ENCODE measurements at regions not wholly inside any gene's neighbourhood (a gene's known extent, or its start where the extent isn't known, plus 50 kb on each side); places are given as distances from the start of the nearest gene placed in this dataset.

DNA sequence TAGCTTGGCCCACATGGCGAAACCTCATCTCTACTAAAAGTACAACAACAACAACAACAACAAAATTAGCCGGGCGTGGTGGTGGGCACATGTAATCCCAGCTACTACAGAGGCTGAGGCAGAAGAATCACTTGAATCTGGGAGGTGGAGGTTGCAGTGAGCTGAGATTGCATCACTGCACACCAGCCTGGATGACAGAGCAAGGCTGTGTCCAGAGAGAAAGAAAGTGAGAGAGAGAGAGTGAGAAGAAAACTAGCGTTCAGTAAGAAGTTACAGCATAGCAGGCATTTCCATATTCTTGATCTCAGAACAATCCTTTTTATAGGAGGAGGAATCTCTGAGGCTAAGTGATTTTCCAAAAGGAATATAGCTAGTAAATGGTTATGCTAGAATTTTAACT, 1076.1 kb downstream of the AGBL1 start (continued):
- TF ChIP-seq, protein P1, sequence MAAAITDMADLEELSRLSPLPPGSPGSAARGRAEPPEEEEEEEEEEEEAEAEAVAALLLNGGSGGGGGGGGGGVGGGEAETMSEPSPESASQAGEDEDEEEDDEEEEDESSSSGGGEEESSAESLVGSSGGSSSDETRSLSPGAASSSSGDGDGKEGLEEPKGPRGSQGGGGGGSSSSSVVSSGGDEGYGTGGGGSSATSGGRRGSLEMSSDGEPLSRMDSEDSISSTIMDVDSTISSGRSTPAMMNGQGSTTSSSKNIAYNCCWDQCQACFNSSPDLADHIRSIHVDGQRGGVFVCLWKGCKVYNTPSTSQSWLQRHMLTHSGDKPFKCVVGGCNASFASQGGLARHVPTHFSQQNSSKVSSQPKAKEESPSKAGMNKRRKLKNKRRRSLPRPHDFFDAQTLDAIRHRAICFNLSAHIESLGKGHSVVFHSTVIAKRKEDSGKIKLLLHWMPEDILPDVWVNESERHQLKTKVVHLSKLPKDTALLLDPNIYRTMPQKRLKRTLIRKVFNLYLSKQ (tag by site-specific recombination; IDR thresholded peaks at IDR 0.05; ENCODE audit: borderline replicate concordance) = no peak
- TF ChIP-seq, protein P2, sequence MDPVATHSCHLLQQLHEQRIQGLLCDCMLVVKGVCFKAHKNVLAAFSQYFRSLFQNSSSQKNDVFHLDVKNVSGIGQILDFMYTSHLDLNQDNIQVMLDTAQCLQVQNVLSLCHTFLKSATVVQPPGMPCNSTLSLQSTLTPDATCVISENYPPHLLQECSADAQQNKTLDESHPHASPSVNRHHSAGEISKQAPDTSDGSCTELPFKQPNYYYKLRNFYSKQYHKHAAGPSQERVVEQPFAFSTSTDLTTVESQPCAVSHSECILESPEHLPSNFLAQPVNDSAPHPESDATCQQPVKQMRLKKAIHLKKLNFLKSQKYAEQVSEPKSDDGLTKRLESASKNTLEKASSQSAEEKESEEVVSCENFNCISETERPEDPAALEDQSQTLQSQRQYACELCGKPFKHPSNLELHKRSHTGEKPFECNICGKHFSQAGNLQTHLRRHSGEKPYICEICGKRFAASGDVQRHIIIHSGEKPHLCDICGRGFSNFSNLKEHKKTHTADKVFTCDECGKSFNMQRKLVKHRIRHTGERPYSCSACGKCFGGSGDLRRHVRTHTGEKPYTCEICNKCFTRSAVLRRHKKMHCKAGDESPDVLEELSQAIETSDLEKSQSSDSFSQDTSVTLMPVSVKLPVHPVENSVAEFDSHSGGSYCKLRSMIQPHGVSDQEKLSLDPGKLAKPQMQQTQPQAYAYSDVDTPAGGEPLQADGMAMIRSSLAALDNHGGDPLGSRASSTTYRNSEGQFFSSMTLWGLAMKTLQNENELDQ (tag by site-specific recombination; IDR thresholded peaks at IDR 0.05; ENCODE audit: low read depth) = no peak
- TF ChIP-seq ZNF747 (tag by site-specific recombination; IDR thresholded peaks at IDR 0.05) = no peak
- no peak for TF ChIP-seq ZNF510 (tag by site-specific recombination; IDR thresholded peaks at IDR 0.05; ENCODE audit: insufficient replicate concordance)
- TF ChIP-seq SP3 (tag by site-specific recombination; IDR thresholded peaks at IDR 0.05) = no peak
- TF ChIP-seq ZNF426 (tag by site-specific recombination; IDR thresholded peaks at IDR 0.05) = no peak
- TF ChIP-seq, protein P3, sequence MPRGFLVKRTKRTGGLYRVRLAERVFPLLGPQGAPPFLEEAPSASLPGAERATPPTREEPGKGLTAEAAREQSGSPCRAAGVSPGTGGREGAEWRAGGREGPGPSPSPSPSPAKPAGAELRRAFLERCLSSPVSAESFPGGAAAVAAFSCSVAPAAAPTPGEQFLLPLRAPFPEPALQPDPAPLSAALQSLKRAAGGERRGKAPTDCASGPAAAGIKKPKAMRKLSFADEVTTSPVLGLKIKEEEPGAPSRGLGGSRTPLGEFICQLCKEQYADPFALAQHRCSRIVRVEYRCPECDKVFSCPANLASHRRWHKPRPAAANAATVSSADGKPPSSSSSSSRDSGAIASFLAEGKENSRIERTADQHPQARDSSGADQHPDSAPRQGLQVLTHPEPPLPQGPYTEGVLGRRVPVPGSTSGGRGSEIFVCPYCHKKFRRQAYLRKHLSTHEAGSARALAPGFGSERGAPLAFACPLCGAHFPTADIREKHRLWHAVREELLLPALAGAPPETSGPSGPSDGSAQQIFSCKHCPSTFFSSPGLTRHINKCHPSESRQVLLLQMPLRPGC (tag by site-specific recombination; IDR thresholded peaks at IDR 0.05) = no peak
- no peak for TF ChIP-seq ZNF621 (tag by site-specific recombination; IDR thresholded peaks at IDR 0.05)
- TF ChIP-seq ZNF600 (tag by site-specific recombination; IDR thresholded peaks at IDR 0.05) = no peak
- TF ChIP-seq ZNF140 (tag by site-specific recombination; IDR thresholded peaks at IDR 0.05) = no peak
- TF ChIP-seq, protein P4, sequence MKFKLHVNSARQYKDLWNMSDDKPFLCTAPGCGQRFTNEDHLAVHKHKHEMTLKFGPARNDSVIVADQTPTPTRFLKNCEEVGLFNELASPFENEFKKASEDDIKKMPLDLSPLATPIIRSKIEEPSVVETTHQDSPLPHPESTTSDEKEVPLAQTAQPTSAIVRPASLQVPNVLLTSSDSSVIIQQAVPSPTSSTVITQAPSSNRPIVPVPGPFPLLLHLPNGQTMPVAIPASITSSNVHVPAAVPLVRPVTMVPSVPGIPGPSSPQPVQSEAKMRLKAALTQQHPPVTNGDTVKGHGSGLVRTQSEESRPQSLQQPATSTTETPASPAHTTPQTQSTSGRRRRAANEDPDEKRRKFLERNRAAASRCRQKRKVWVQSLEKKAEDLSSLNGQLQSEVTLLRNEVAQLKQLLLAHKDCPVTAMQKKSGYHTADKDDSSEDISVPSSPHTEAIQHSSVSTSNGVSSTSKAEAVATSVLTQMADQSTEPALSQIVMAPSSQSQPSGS (tag by site-specific recombination; IDR thresholded peaks at IDR 0.05; ENCODE audit: low read depth) = no peak
- TF ChIP-seq, protein P5, sequence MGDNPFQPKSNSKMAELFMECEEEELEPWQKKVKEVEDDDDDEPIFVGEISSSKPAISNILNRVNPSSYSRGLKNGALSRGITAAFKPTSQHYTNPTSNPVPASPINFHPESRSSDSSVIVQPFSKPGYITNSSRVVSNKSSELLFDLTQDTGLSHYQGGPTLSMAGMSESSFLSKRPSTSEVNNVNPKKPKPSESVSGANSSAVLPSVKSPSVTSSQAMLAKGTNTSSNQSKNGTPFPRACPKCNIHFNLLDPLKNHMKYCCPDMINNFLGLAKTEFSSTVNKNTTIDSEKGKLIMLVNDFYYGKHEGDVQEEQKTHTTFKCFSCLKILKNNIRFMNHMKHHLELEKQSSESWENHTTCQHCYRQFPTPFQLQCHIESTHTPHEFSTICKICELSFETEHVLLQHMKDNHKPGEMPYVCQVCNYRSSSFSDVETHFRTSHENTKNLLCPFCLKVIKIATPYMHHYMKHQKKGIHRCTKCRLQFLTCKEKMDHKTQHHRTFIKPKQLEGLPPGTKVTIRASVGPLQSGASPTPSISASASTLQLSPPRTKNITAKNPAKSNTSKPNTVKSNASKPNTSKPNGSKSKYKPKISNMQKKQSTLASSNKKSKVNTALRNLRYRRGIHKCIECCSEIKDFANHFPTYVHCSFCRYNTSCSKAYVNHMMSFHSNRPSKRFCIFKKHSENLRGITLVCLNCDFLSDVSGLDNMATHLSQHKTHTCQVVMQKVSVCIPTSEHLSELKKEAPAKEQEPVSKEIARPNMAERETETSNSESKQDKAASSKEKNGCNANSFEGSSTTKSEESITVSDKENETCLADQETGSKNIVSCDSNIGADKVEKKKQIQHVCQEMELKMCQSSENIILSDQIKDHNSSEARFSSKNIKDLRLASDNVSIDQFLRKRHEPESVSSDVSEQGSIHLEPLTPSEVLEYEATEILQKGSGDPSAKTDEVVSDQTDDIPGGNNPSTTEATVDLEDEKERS (tag by site-specific recombination; IDR thresholded peaks at IDR 0.05) = no peak

DNA sequence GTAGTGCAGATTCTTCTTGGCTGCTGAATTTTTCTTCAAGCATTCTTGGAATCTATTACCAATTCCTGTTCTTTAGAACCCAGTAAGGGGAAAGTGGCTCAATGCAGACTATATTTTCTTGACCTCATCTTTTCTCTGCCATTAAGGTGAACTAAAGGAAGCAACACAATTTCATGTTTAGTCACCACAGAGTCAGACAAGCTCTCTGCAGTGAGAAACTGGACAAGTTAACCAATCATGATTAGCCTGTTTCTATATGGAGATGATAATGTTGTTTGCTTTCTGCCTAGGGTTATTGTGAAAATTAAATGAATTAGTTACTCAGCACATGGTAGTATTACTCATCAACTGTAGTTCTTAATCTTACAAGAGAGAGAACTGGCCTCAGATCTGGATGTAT, 1075.1 kb downstream of the AGBL1 start:
- Histone ChIP-seq H3K27ac (ENCODE audit: extremely low read depth, low read depth, low read length) (no peak overlapping the region), H3K36me3 (ENCODE audit: control insufficient read depth in 2 of 2, insufficient read depth in 1 of 2, low read length in 2 of 2) (no peaks in the 10 kb centered on the region), H3K9me3 (ENCODE audit: control insufficient read depth, insufficient read depth, low read depth, low read length) (no peaks in the 10 kb centered on the region), H3K4me1 (ENCODE audit: control insufficient read depth, insufficient read depth, low read length) (no peaks in the 10 kb centered on the region), H3K4me3 (ENCODE audit: low read depth, low read length) (no peak overlapping the region)
- ChIA-PET CTCF (no interaction called here), POLR2A (no interaction called here)
- TF ChIP-seq, protein P6, sequence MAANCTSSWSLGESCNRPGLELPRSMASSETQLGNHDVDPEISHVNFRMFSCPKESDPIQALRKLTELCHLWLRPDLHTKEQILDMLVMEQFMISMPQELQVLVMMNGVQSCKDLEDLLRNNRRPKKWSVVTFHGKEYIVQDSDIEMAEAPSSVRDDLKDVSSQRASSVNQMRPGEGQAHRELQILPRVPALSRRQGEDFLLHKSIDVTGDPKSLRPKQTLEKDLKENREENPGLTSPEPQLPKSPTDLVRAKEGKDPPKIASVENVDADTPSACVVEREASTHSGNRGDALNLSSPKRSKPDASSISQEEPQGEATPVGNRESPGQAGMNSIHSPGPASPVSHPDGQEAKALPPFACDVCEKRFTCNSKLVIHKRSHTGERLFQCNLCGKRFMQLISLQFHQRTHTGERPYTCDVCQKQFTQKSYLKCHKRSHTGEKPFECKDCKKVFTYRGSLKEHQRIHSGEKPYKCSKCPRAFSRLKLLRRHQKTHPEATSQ (tag by site-specific recombination; IDR thresholded peaks at IDR 0.05) = no peak
- TF ChIP-seq ZNF133 (tag by site-specific recombination; IDR thresholded peaks at IDR 0.05) = no peak
- TF ChIP-seq ZNF501 (tag by site-specific recombination; IDR thresholded peaks at IDR 0.05) = no peak
- no peak for TF ChIP-seq ZNF514 (tag by site-specific recombination; IDR thresholded peaks at IDR 0.05)
- TF ChIP-seq ZNF202 (tag by site-specific recombination; IDR thresholded peaks at IDR 0.05; ENCODE audit: borderline replicate concordance) = no peak
- no peak for TF ChIP-seq ZNF140 (tag by site-specific recombination; IDR thresholded peaks at IDR 0.05)
- TF ChIP-seq ZNF366 (tag by site-specific recombination; conservative IDR thresholded peaks at IDR 0.05) = no peak
- TF ChIP-seq GLI4 (tag by site-specific recombination; IDR thresholded peaks at IDR 0.05) = no peak
